HG03342 (cell line): ENCODE measurements at regions not wholly inside any gene's neighbourhood (a gene's known extent, or its start where the extent isn't known, plus 50 kb on each side); places are given as distances from the start of the nearest gene placed in this dataset.

ENCODE experiments used
- ATAC-seq: cut with Tn5 transposase; IDR thresholded peaks from one replicate; pipeline ENCODE4 v1.9.1; 2021; ENCODE audit warnings: mild to moderate bottlenecking, moderate library complexity; ENCODE audit not compliant: unreplicated experiment

- ATAC-seq, result no peak
Observed at GRCh38 chr18:71798986-71799673, 745.0 kb downstream of the CBLN2 start.

GRCh38 chr18:71797554-71797953 is 746.6 kb downstream of the CBLN2 start:
- no peak for ATAC-seq

- ATAC-seq, result no peak
Observed at GRCh38 chr18:71784777-71785176, 759.4 kb downstream of the CBLN2 start.

GRCh38 chr18:71760541-71760940 is 783.6 kb downstream of the CBLN2 start:
- ATAC-seq, result no peak

GRCh38 chr18:71754246-71754645 is 789.9 kb downstream of the CBLN2 start:
- no peak for ATAC-seq

GRCh38 chr18:71743634-71744033 is 800.5 kb downstream of the CBLN2 start:
- no peak for ATAC-seq

GRCh38 chr18:71729611-71730010 is 814.5 kb downstream of the CBLN2 start:
- no peak for ATAC-seq

GRCh38 chr18:71727909-71728308 is 816.2 kb downstream of the CBLN2 start:
- no peak for ATAC-seq

GRCh38 chr18:71725256-71725655 is 818.9 kb downstream of the CBLN2 start:
- ATAC-seq, result no peak

GRCh38 chr18:71707985-71708500 is 836.1 kb downstream of the CBLN2 start:
- no peak for ATAC-seq

- ATAC-seq, result no peak
Observed at GRCh38 chr18:71707400-71707799, 836.7 kb downstream of the CBLN2 start.

GRCh38 chr18:71689416-71690160 is 854.6 kb downstream of the CBLN2 start:
- no peak for ATAC-seq

GRCh38 chr18:71682591-71682990 is 861.6 kb downstream of the CBLN2 start:
- no peak for ATAC-seq

- ATAC-seq, result no peak
Observed at GRCh38 chr18:71678144-71678543, 866.0 kb downstream of the CBLN2 start.

GRCh38 chr18:71673954-71674353 is 870.2 kb downstream of the CBLN2 start:
- ATAC-seq, result no peak

- ATAC-seq, result no peak
Observed at GRCh38 chr18:71673498-71673897, 870.6 kb downstream of the CBLN2 start.

GRCh38 chr18:71666481-71666880 is 877.7 kb downstream of the CBLN2 start:
- no peak for ATAC-seq

- ATAC-seq, result no peak
Observed at GRCh38 chr18:71665131-71665530, 879.0 kb downstream of the CBLN2 start.

- no peak for ATAC-seq
Observed at GRCh38 chr18:71643822-71644221, 900.3 kb downstream of the CBLN2 start.

GRCh38 chr18:71630696-71631095 is 913.4 kb downstream of the CBLN2 start:
- ATAC-seq, result no peak

GRCh38 chr18:71625556-71626090 is 918.5 kb downstream of the CBLN2 start:
- ATAC-seq, result no peak

- ATAC-seq, result no peak
Observed at GRCh38 chr18:71598374-71598773, 945.8 kb downstream of the CBLN2 start.
